ENCODE measurements at regions not wholly inside any gene's neighbourhood (a gene's known extent, or its start where the extent isn't known, plus 50 kb on each side); places are given as distances from the start of the nearest gene placed in this dataset.

GRCh38 chr3:110027446-110028080 is 690.2 kb upstream of the DPPA4 start:
- Histone ChIP-seq H3K9me3 (no peaks in the 10 kb centered on the region), H3K27me3 (no peaks in the 10 kb centered on the region), H3K4me3 (no peak overlapping the region), H3K4me1 (no peaks in the 10 kb centered on the region), H3K27ac (no peak overlapping the region), H3K36me3 (no peaks in the 10 kb centered on the region)
- no peak for DNase-seq (ENCODE audit: low spot score)
- TF ChIP-seq CTCF (IDR thresholded peaks at IDR 0.05) = no peak

- Histone ChIP-seq H3K4me1 (no peaks in the 10 kb centered on the region), H3K27ac (no peak overlapping the region), H3K36me3 (no peaks in the 10 kb centered on the region), H3K4me3 (no peak overlapping the region), H3K9me3 (no peaks in the 10 kb centered on the region), H3K27me3 (no peaks in the 10 kb centered on the region)
- no peak for DNase-seq (ENCODE audit: low spot score)
- no peak for TF ChIP-seq CTCF (IDR thresholded peaks at IDR 0.05)
Measured at GRCh38 chr3:110031975-110032374, 694.6 kb upstream of the DPPA4 start.

- no peaks in the 10 kb centered on the region for H3K27me3 ChIP-seq
- no peaks in the 10 kb centered on the region for H3K36me3 ChIP-seq
- H3K27ac ChIP-seq = no peak overlapping the region
- no peak for DNase-seq (ENCODE audit: low spot score)
- no peaks in the 10 kb centered on the region for H3K9me3 ChIP-seq
- H3K4me1 ChIP-seq = no peaks in the 10 kb centered on the region
- no peak for TF ChIP-seq CTCF (IDR thresholded peaks at IDR 0.05)
- no peak overlapping the region for H3K4me3 ChIP-seq
Measured at GRCh38 chr3:110059431-110059830, 722.1 kb upstream of the DPPA4 start.

- Histone ChIP-seq H3K36me3 (no peaks in the 10 kb centered on the region), H3K9me3 (no peaks in the 10 kb centered on the region), H3K4me1 (peaks cover 0 to 1% of the 10 kb centered on the region in 2 donors), H3K27ac (no peak overlapping the region), H3K27me3 (no peaks in the 10 kb centered on the region), H3K4me3 (no peak overlapping the region)
- TF ChIP-seq CTCF (IDR thresholded peaks at IDR 0.05) = no peak
- DNase-seq (ENCODE audit: low spot score) = no peak
Measured at GRCh38 chr3:110062716-110063115, 725.4 kb upstream of the DPPA4 start.

GRCh38 chr3:110063178-110063577 is 725.8 kb upstream of the DPPA4 start:
- H3K4me3 ChIP-seq = no peak overlapping the region
- no peak overlapping the region for H3K27ac ChIP-seq
- TF ChIP-seq CTCF (IDR thresholded peaks at IDR 0.05) = no peak
- DNase-seq (ENCODE audit: low spot score) = no peak
- peaks cover 0 to 4% of the 10 kb centered on the region in 2 donors for H3K4me1 ChIP-seq
- no peaks in the 10 kb centered on the region for H3K36me3 ChIP-seq
- no peaks in the 10 kb centered on the region for H3K9me3 ChIP-seq
- no peaks in the 10 kb centered on the region for H3K27me3 ChIP-seq

- Histone ChIP-seq H3K27me3 (no peaks in the 10 kb centered on the region), H3K9me3 (no peaks in the 10 kb centered on the region), H3K36me3 (no peaks in the 10 kb centered on the region), H3K4me1 (peaks cover 0 to 18% of the 10 kb centered on the region in 2 donors), H3K27ac (no peak overlapping the region), H3K4me3 (no peak overlapping the region)
- no peak for DNase-seq (ENCODE audit: low spot score)
- no peak for TF ChIP-seq CTCF (IDR thresholded peaks at IDR 0.05)
Measured at GRCh38 chr3:110066206-110066605, 728.9 kb upstream of the DPPA4 start.

Measured in right atrium auricular region (tissue), 2 donors.